Thoracic aorta (tissue), 2 donors: ENCODE measurements at regions not wholly inside any gene's neighbourhood (a gene's known extent, or its start where the extent isn't known, plus 50 kb on each side); places are given as distances from the start of the nearest gene placed in this dataset.

ENCODE experiments used
- ATAC-seq: fragments of 150-250 bp; one replicate; pipeline ENCODE4 v1.8.0; 2017; ENCODE audit warnings: low read depth; ENCODE audit not compliant: insufficient number of reproducible peaks, low FRiP score
- DNase-seq: peaks from one replicate; pipeline ENCODE4 v3.0.0-alpha.2; 2020; ENCODE audit warnings: low spot score
- H3K27ac ChIP-seq, 2 donors: fragments of 200-600 bp; sonication (generic); 1 replicate in 1 of 2; 2 replicates in 1 of 2; pipeline ENCODE4 v1.5.1; 2016; ENCODE audit warnings: mild to moderate bottlenecking in 2 of 2, moderate library complexity in 2 of 2
- H3K27me3 ChIP-seq: fragments of 200-600 bp; sonication (generic); replicated peaks from 2 replicates; pipeline ENCODE4 v1.6.0; 2016; ENCODE audit warnings: mild to moderate bottlenecking; ENCODE audit not compliant: insufficient read depth
- H3K36me3 ChIP-seq: fragments of 200-600 bp; sonication (generic); one replicate; pipeline ENCODE4 v1.5.1; 2016
- H3K4me1 ChIP-seq, 2 donors: fragments of 200-600 bp; sonication (generic); 1 replicate in 1 of 2; 2 replicates in 1 of 2; pipeline versions ENCODE4 v1.5.1 to v1.6.0; 2016; ENCODE audit warnings: low read depth in 2 of 2, mild to moderate bottlenecking in 1 of 2; ENCODE audit not compliant: control insufficient read depth in 1 of 2
- H3K4me3 ChIP-seq: fragments of 200-600 bp; sonication (generic); 2 replicates; pipeline ENCODE4 v1.5.1; 2016; ENCODE audit warnings: mild to moderate bottlenecking
- H3K9me3 ChIP-seq: fragments of 200-600 bp; sonication (generic); 2 replicates; pipeline ENCODE4 v1.5.1; 2016
- CTCF ChIP-seq: fragments of 200-600 bp; sonication (generic); IDR thresholded peaks from one replicate; pipeline ENCODE4 v1.5.1; 2019; ENCODE audit warnings: antibody characterized with exemption

GRCh38 chr10:83037653-83038052 lies 1101.7 kb upstream of the GHITM start:
- no peak overlapping the region for H3K4me3 ChIP-seq
- H3K27ac ChIP-seq: no peak overlapping the region
- H3K27me3 ChIP-seq: no peaks in the 10 kb centered on the region
- DNase-seq: no peak
- no peaks in the 10 kb centered on the region for H3K36me3 ChIP-seq
- H3K9me3 ChIP-seq: no peaks in the 10 kb centered on the region
- TF ChIP-seq CTCF: no peak
- ATAC-seq: no peak
- no peaks in the 10 kb centered on the region for H3K4me1 ChIP-seq

- Histone ChIP-seq H3K4me1 (no peaks in the 10 kb centered on the region), H3K36me3 (no peaks in the 10 kb centered on the region), H3K27ac (no peak overlapping the region), H3K4me3 (no peak overlapping the region), H3K27me3 (no peaks in the 10 kb centered on the region), H3K9me3 (no peaks in the 10 kb centered on the region)
- ATAC-seq: no peak
- no peak for TF ChIP-seq CTCF
- DNase-seq: no peak
Observed at GRCh38 chr10:83038631-83039030, 1100.7 kb upstream of the GHITM start.

GRCh38 chr10:83045731-83046130 lies 1093.6 kb upstream of the GHITM start:
- Histone ChIP-seq H3K27ac (no peak overlapping the region), H3K27me3 (no peaks in the 10 kb centered on the region), H3K4me1 (no peaks in the 10 kb centered on the region), H3K4me3 (no peak overlapping the region), H3K9me3 (no peaks in the 10 kb centered on the region), H3K36me3 (no peaks in the 10 kb centered on the region)
- TF ChIP-seq CTCF: no peak
- ATAC-seq (no peak), DNase-seq (no peak)

GRCh38 chr10:83050815-83051214 lies 1088.5 kb upstream of the GHITM start:
- no peak overlapping the region for H3K4me3 ChIP-seq
- H3K27me3 ChIP-seq: no peaks in the 10 kb centered on the region
- DNase-seq (no peak), ATAC-seq (no peak)
- no peak overlapping the region for H3K27ac ChIP-seq
- no peaks in the 10 kb centered on the region for H3K4me1 ChIP-seq
- no peaks in the 10 kb centered on the region for H3K36me3 ChIP-seq
- no peak for TF ChIP-seq CTCF
- H3K9me3 ChIP-seq: no peaks in the 10 kb centered on the region

- Histone ChIP-seq H3K27ac (no peak overlapping the region), H3K4me1 (no peaks in the 10 kb centered on the region), H3K4me3 (no peak overlapping the region), H3K9me3 (no peaks in the 10 kb centered on the region), H3K27me3 (no peaks in the 10 kb centered on the region), H3K36me3 (no peaks in the 10 kb centered on the region)
- ATAC-seq (no peak), DNase-seq (no peak)
- no peak for TF ChIP-seq CTCF
Observed at GRCh38 chr10:83062871-83063270, 1076.4 kb upstream of the GHITM start.
